Stomach (tissue), 8 donors: ENCODE measurements at regions not wholly inside any gene's neighbourhood (a gene's known extent, or its start where the extent isn't known, plus 50 kb on each side); places are given as distances from the start of the nearest gene placed in this dataset.
A peak's percentile ranks its signal among the peaks of the same experiment; 100 is the strongest.

Experiments
- DNase-seq, 2 donors: peaks; one replicate each; pipeline versions ENCODE4 v3.0.0 to v3.0.0-alpha.2; 2013 to 2019
- H3K27ac ChIP-seq, 5 donors: fragments of 200-600 bp in 4 of 5; sonication (generic) in 4 of 5; one replicate each; pipeline ENCODE4 v1.5.1; 2013 to 2019; ENCODE audit warnings: mild to moderate bottlenecking in 1 of 5, moderate library complexity in 1 of 5
- H3K27me3 ChIP-seq, 3 donors: fragments of 200-600 bp; sonication (generic); one replicate each; pipeline ENCODE4 v1.5.1; 2017 to 2019; ENCODE audit warnings: mixed run types in 1 of 3
- H3K36me3 ChIP-seq, 4 donors: fragments of 200-600 bp; sonication (generic); 1 replicate in 3 of 4; 2 replicates in 1 of 4; pipeline ENCODE4 v1.5.1; 2016 to 2019
- H3K4me1 ChIP-seq, 4 donors: fragments of 200-600 bp; sonication (generic); one replicate each; pipeline ENCODE4 v1.5.1; 2016 to 2019
- H3K4me3 ChIP-seq, 4 donors: fragments of 200-600 bp; sonication (generic) in 3 of 4; one replicate each; pipeline ENCODE4 v1.5.1; 2016 to 2019; ENCODE audit warnings: mild to moderate bottlenecking in 1 of 4
- H3K9me3 ChIP-seq, 4 donors: fragments of 200-600 bp; sonication (generic); one replicate each; pipeline ENCODE4 v1.5.1; 2016 to 2019
- CTCF ChIP-seq, 7 experiments: fragments of 450-650 bp in 4 of 7; fragments of 200-600 bp in 3 of 7; sonication (generic) in 3 of 7; IDR thresholded peaks; one replicate each; pipeline ENCODE4 v1.5.1; 2016 to 2019; ENCODE audit warnings: antibody characterized with exemption in 7 of 7, control low read depth in 2 of 7, mild to moderate bottlenecking in 1 of 7
- EP300 ChIP-seq: sonication (generic); formaldehyde crosslinking; IDR thresholded peaks from one replicate; pipeline ENCODE4 v1.6.1; 2017; ENCODE audit warnings: antibody characterized with exemption
- POLR2A ChIP-seq, 4 donors: fragments of 450-650 bp; IDR thresholded peaks; one replicate each; pipeline ENCODE4 v1.6.1; 2016; ENCODE audit warnings: antibody characterized with exemption in 4 of 4, control low read depth in 2 of 4, mild to moderate bottlenecking in 1 of 4, moderate library complexity in 1 of 4
- POLR2AphosphoS5 ChIP-seq, 3 donors: sonication (generic); formaldehyde crosslinking; IDR thresholded peaks; one replicate each; pipeline ENCODE4 v1.6.1; 2016; ENCODE audit warnings: antibody characterized with exemption in 3 of 3
- WGBS, 5 donors: extraction: QIAGEN DNeasy Blood & Tissue Kit in 3 of 5; methylation state at CpG; one replicate each; pipeline versions ENCODE4 v1.1.5 to v1.1.7; 2013 to 2018; 5-methylcytosine and 5-hydroxymethylcytosine counted together
- intact Hi-C: fragments of 100-400 bp; cut with DNase I; formaldehyde crosslinking; loops from one replicate; pipeline ENCODE4 v1.15.1; 2023; ENCODE audit warnings: low total_unique reads
- donor health status: healthy with polysubstance abuse.
- donor health status: Bipolar disorder and iron deficiency.
- donor health status: healthy.

DNA sequence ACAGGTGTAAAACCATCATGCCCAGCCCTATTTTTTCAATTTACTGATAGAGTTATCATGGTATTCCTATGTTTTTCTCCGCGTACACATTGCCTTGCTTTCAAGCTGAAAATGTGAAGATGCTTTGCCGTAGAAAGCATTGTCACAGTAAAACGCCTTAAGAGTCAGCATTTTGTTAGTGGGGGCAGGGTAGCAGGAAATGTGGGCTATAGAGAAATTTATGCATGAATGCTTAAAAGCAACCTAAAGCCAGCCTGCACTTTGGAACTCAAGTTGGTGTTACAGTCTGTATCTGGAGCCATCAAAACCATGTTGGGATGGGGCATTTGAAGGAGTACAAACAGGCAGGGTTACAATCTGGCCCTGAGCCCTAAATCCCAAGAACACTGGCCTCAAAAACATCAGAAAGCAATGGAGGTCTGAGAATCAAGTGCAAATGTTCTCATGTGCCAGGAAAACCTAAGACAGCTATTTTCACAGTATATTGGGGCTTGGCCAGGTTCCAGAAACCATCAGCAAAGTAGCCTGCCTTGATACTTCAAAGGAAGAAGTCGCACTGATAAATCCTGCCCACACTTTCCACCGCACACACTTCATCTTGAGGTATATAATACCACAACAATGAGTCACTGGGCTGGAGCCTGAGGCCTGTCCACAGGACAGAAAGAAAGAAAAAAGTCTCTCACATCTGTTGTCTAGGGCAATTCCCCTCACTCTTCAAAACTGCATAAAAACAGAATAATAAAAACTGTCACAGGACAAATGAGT, 313.8 kb downstream of the ENC1 start:
- peak in 2 of 3 donors; percentile 14 to 26 for TF ChIP-seq POLR2AphosphoS5 (IDR thresholded peaks at IDR 0.05)
- TF ChIP-seq CTCF (IDR thresholded peaks at IDR 0.05): no peak
- Histone ChIP-seq H3K36me3 (no peaks in the 10 kb centered on the region), H3K27ac (no peak overlapping the region), H3K9me3 (no peaks in the 10 kb centered on the region), H3K4me3 (no peak overlapping the region), H3K27me3 (no peaks in the 10 kb centered on the region), H3K4me1 (peaks cover 0 to 14% (median 7%) of the 10 kb centered on the region in 4 donors)
- peak; percentile 51 to 86 for DNase-seq
- intact Hi-C loops: no loop called here
- WGBS, 5 donors: 63 to 78% (median 67%) methylated on average over 6 of the region's 6 CpGs

GRCh38 chr5:74325866-74326265, 314.7 kb downstream of the ENC1 start:
- no peak overlapping the region for H3K4me3 ChIP-seq
- H3K36me3 ChIP-seq: no peaks in the 10 kb centered on the region
- intact Hi-C loops: no loop called here
- H3K4me1 ChIP-seq: peaks cover 0 to 14% (median 7%) of the 10 kb centered on the region in 4 donors
- H3K27me3 ChIP-seq: no peaks in the 10 kb centered on the region
- TF ChIP-seq EP300 (no peak), POLR2AphosphoS5 (IDR thresholded peaks at IDR 0.05) (no peak), POLR2A (IDR thresholded peaks at IDR 0.05) (no peak), CTCF (IDR thresholded peaks at IDR 0.05) (no peak)
- no peak overlapping the region for H3K27ac ChIP-seq
- no peak for DNase-seq
- no peaks in the 10 kb centered on the region for H3K9me3 ChIP-seq
- 85 to 97% (median 91%) methylated on average over 2 of the region's 2 CpGs for WGBS, 5 donors

DNA sequence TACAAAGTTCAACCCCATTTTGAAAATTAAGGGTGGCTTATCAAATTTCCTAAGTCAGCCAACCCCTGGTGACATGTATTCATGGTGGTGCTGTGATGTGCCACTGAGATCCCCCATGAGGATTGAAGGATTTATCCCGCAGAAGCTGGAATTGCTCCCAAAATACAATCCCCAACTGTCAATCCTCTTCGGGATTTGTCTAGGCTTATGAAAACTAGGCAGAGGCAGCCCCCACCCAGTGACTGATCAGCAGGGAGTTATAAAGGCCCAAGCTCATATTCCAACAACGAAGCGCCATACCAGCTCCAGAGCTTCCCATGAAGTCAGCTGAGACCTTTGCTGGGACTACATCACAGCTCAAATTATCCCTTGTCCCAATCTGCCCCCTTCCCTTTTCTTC, 316.0 kb downstream of the ENC1 start:
- Histone ChIP-seq H3K4me1 (peaks cover 0 to 14% (median 7%) of the 10 kb centered on the region in 4 donors), H3K9me3 (no peaks in the 10 kb centered on the region), H3K27ac (no peak overlapping the region), H3K27me3 (no peaks in the 10 kb centered on the region), H3K4me3 (no peak overlapping the region), H3K36me3 (no peaks in the 10 kb centered on the region)
- intact Hi-C loops: no loop called here
- no peak for DNase-seq
- TF ChIP-seq POLR2AphosphoS5 (IDR thresholded peaks at IDR 0.05) (no peak), POLR2A (IDR thresholded peaks at IDR 0.05) (no peak), EP300 (no peak), CTCF (IDR thresholded peaks at IDR 0.05) (no peak)
- 87 to 100% (median 92%) methylated on average over 4 of the region's 4 CpGs for WGBS, 5 donors

DNA sequence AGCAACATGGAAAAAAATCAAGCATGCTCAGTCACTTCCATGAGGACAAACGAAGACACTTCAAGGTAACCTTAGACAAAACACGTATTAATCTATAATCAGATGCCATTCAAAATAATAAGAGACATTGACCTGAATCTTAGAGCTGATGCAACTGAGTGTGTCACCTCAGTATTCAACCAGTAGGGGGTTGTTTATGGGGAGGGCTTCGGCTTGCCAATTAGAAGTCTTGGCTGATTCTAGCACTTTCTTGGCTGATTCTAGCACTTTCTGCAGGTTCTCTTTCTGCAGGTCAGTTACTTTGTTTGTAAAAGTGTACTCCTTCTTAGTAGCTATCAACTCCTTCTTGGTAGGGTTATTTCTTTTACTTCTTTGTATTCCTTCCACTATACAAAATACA, 317.6 kb downstream of the ENC1 start:
- no peak for DNase-seq
- Histone ChIP-seq H3K4me3 (no peak overlapping the region), H3K36me3 (no peaks in the 10 kb centered on the region), H3K27ac (no peak overlapping the region), H3K9me3 (no peaks in the 10 kb centered on the region), H3K27me3 (no peaks in the 10 kb centered on the region), H3K4me1 (peaks cover 0 to 14% (median 3%) of the 10 kb centered on the region in 4 donors)
- intact Hi-C loops: no loop called here
- TF ChIP-seq CTCF (IDR thresholded peaks at IDR 0.05) (no peak), POLR2AphosphoS5 (IDR thresholded peaks at IDR 0.05) (no peak), EP300 (no peak), POLR2A (IDR thresholded peaks at IDR 0.05) (no peak)
- 61 to 79% (median 67%) methylated on average over 3 of the region's 3 CpGs for WGBS, 5 donors
